PFSK-1 (cell line): ENCODE measurements at regions not wholly inside any gene's neighbourhood (a gene's known extent, or its start where the extent isn't known, plus 50 kb on each side); places are given as distances from the start of the nearest gene placed in this dataset.

Experiments
- POLR2AphosphoS5 ChIP-seq: IDR thresholded peaks from 2 replicates; pipeline ENCODE4 v1.6.1; 2012; ENCODE audit warnings: low read depth, mild to moderate bottlenecking, control low read depth, low read length, moderate library complexity
- REST ChIP-seq, 2 experiments: IDR thresholded peaks; 2 replicates each; pipeline versions ENCODE4 v1.6.1 to v1.8.0; 2011 to 2012; ENCODE audit warnings: low read depth in 2 of 2, low read length in 2 of 2, control low read depth in 1 of 2, inconsistent platforms in 1 of 2, mild to moderate bottlenecking in 1 of 2, moderate library complexity in 1 of 2; ENCODE audit not compliant: insufficient read depth in 1 of 2
- SIN3A ChIP-seq: IDR thresholded peaks from 2 replicates; pipeline ENCODE4 v1.6.1; 2012; ENCODE audit warnings: mild to moderate bottlenecking, low read length, moderate library complexity, borderline replicate concordance; ENCODE audit not compliant: insufficient read depth

- no peak for TF ChIP-seq POLR2AphosphoS5
- TF ChIP-seq SIN3A, result no peak
- no peak for TF ChIP-seq REST (IDR thresholded peaks at IDR 0.05; ENCODE audit: insufficient read depth in 1 of 2, low read depth in 2 of 2, low read length in 2 of 2)
These were observed 140.2 kb upstream of the PCDH17 start for GRCh38 chr13:57491318-57491717.
